ENCODE measurements at regions not wholly inside any gene's neighbourhood (a gene's known extent, or its start where the extent isn't known, plus 50 kb on each side); places are given as distances from the start of the nearest gene placed in this dataset.

- no peak for DNase-seq
Observed at GRCh38 chr11:127194521-127194920, 194.0 kb upstream of the KIRREL3 start.

GRCh38 chr11:127193950-127194349 is 193.4 kb upstream of the KIRREL3 start:
- DNase-seq = no peak

GRCh38 chr11:127191689-127192088 is 191.1 kb upstream of the KIRREL3 start:
- no peak for DNase-seq

GRCh38 chr11:127191261-127191660 is 190.7 kb upstream of the KIRREL3 start:
- no peak for DNase-seq

GRCh38 chr11:127182586-127183203 is 182.1 kb upstream of the KIRREL3 start:
- no peak for DNase-seq

GRCh38 chr11:127157225-127157624 is 156.7 kb upstream of the KIRREL3 start:
- no peak for DNase-seq

GRCh38 chr11:127149410-127149809 is 148.8 kb upstream of the KIRREL3 start:
- DNase-seq = no peak

GRCh38 chr11:127143251-127143650 is 142.7 kb upstream of the KIRREL3 start:
- no peak for DNase-seq

- no peak for DNase-seq
Observed at GRCh38 chr11:127138613-127139012, 138.0 kb upstream of the KIRREL3 start.

- DNase-seq = no peak
Observed at GRCh38 chr11:127137771-127138280, 137.3 kb upstream of the KIRREL3 start.

- DNase-seq = no peak
Observed at GRCh38 chr11:127136438-127136837, 135.9 kb upstream of the KIRREL3 start.

- DNase-seq = no peak
Observed at GRCh38 chr11:127135256-127135655, 134.7 kb upstream of the KIRREL3 start.

- DNase-seq = no peak
Observed at GRCh38 chr11:127133061-127133460, 132.5 kb upstream of the KIRREL3 start.

- DNase-seq = no peak
Observed at GRCh38 chr11:127130321-127130720, 129.8 kb upstream of the KIRREL3 start.

GRCh38 chr11:127126986-127127385 is 126.4 kb upstream of the KIRREL3 start:
- no peak for DNase-seq

GRCh38 chr11:127119356-127119755 is 118.8 kb upstream of the KIRREL3 start:
- no peak for DNase-seq

GRCh38 chr11:127118811-127119210 is 118.2 kb upstream of the KIRREL3 start:
- DNase-seq = no peak

GRCh38 chr11:127117231-127117739 is 116.7 kb upstream of the KIRREL3 start:
- DNase-seq = no peak

- DNase-seq = no peak
Observed at GRCh38 chr11:127115844-127116243, 115.3 kb upstream of the KIRREL3 start.

GRCh38 chr11:127114035-127114434 is 113.5 kb upstream of the KIRREL3 start:
- DNase-seq = no peak

GRCh38 chr11:127110542-127110941 is 110.0 kb upstream of the KIRREL3 start:
- DNase-seq = no peak

GRCh38 chr11:127109796-127110480 is 109.4 kb upstream of the KIRREL3 start:
- DNase-seq = no peak

GRCh38 chr11:127108838-127109237 is 108.3 kb upstream of the KIRREL3 start:
- DNase-seq = no peak

- no peak for DNase-seq
Observed at GRCh38 chr11:127106938-127107337, 106.4 kb upstream of the KIRREL3 start.
